BLaER1 (cell line): ENCODE measurements at regions not wholly inside any gene's neighbourhood (a gene's known extent, or its start where the extent isn't known, plus 50 kb on each side); places are given as distances from the start of the nearest gene placed in this dataset.
"Not testable (repeated sequence)": the region's sequence is repeated elsewhere in the genome, so short reads cannot be mapped to it uniquely, and the experiment has no call there.

Source experiments
- H3K27ac ChIP-seq: shearing (Covaris generic); formaldehyde crosslinking; 2 replicates; pipeline ENCODE4 v1.8.1; 2022
- H3K27me3 ChIP-seq: shearing (Covaris generic); formaldehyde crosslinking; 2 replicates; pipeline ENCODE4 v1.8.1; 2022
- H3K36me3 ChIP-seq: shearing (Covaris generic); formaldehyde crosslinking; 2 replicates; pipeline ENCODE4 v1.8.1; 2022
- H3K4me1 ChIP-seq: shearing (Covaris generic); formaldehyde crosslinking; 2 replicates; pipeline ENCODE4 v1.8.1; 2022
- H3K4me2 ChIP-seq: shearing (Covaris generic); formaldehyde crosslinking; 2 replicates; pipeline ENCODE4 v1.8.1; 2022
- H3K4me3 ChIP-seq: shearing (Covaris generic); formaldehyde crosslinking; 2 replicates; pipeline ENCODE4 v1.8.1; 2022
- H3K9ac ChIP-seq: shearing (Covaris generic); formaldehyde crosslinking; 2 replicates; pipeline ENCODE4 v1.8.1; 2022
- H3K9me3 ChIP-seq: shearing (Covaris generic); formaldehyde crosslinking; 2 replicates; pipeline ENCODE4 v1.8.1; 2022
- H4K20me1 ChIP-seq: shearing (Covaris generic); formaldehyde crosslinking; 2 replicates; pipeline ENCODE4 v1.8.1; 2022
- Cebpa-rat ChIP-seq: shearing (Covaris generic); IDR thresholded peaks from 2 replicates; pipeline ENCODE4 v1.8.1; 2022

DNA sequence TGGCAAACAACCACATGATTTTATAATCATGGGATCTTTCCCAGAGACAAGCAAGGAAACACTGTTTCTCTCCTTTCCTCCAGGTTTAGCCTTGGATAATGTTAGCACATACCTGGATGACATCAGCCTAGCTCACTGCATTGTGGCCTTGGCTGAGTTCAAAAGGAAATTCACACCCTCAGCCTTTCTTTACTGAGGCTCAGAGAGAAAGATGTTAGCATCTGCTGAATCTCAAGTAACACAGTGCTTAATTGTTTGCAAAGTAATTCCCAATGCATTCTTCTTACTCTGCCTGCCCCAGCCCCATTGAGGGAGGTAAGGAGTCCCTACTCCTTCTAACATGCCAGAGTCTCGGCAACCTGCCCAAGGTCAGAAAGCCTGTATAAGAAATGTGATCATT is 432.2 kb upstream of the LMCD1 start:
- no peak for TF ChIP-seq Cebpa-rat
- no peak overlapping the region for H3K27ac ChIP-seq
- no peaks in the 10 kb centered on the region for H3K4me1 ChIP-seq
- no peak overlapping the region for H3K9ac ChIP-seq
- no peaks in the 10 kb centered on the region for H4K20me1 ChIP-seq
- H3K4me2 ChIP-seq: no peak overlapping the region
- H3K27me3 ChIP-seq: no peaks in the 10 kb centered on the region
- H3K36me3 ChIP-seq: no peaks in the 10 kb centered on the region
- H3K9me3 ChIP-seq: no peaks in the 10 kb centered on the region
- no peak overlapping the region for H3K4me3 ChIP-seq

GRCh38 chr3:8070011-8070410 is 431.6 kb upstream of the LMCD1 start:
- no peak for TF ChIP-seq Cebpa-rat
- Histone ChIP-seq H3K4me3 (no peak overlapping the region), H3K36me3 (no peaks in the 10 kb centered on the region), H3K9me3 (no peaks in the 10 kb centered on the region), H3K4me2 (no peak overlapping the region), H3K9ac (no peak overlapping the region), H3K27me3 (no peaks in the 10 kb centered on the region), H3K27ac (no peak overlapping the region), H4K20me1 (no peaks in the 10 kb centered on the region), H3K4me1 (no peaks in the 10 kb centered on the region)

GRCh38 chr3:8074740-8075139 is 426.9 kb upstream of the LMCD1 start:
- not testable (repeated sequence) for H3K9ac ChIP-seq, H3K27ac ChIP-seq, H3K27me3 ChIP-seq, H3K4me2 ChIP-seq, H3K9me3 ChIP-seq, H4K20me1 ChIP-seq, H3K36me3 ChIP-seq, H3K4me3 ChIP-seq, H3K4me1 ChIP-seq

DNA sequence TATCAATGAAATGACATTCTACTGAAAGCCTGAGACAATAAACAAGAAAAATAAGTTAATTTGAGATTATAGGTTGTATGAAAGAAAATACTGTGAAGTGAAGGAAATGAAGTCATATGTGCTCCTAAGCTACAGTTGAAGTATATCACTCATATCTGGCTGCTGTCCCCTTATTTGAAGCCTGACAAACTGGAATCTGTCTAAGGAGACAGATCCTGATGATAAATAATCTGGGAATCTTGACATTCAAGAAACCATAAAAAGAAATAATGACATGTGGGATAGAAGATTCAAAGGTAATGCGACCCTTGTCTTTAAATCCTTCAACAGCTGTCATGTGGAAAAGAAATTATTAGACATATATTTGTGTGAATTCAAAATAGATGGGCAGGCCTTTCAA is 424.5 kb upstream of the LMCD1 start:
- no peaks in the 10 kb centered on the region for H3K4me1 ChIP-seq
- H3K4me2 ChIP-seq: no peak overlapping the region
- no peak for TF ChIP-seq Cebpa-rat
- H3K27ac ChIP-seq: no peak overlapping the region
- H4K20me1 ChIP-seq: no peaks in the 10 kb centered on the region
- H3K27me3 ChIP-seq: no peaks in the 10 kb centered on the region
- H3K9ac ChIP-seq: no peak overlapping the region
- H3K9me3 ChIP-seq: no peaks in the 10 kb centered on the region
- no peaks in the 10 kb centered on the region for H3K36me3 ChIP-seq
- H3K4me3 ChIP-seq: no peak overlapping the region

- Histone ChIP-seq H3K4me3 (no peak overlapping the region), H3K4me1 (no peaks in the 10 kb centered on the region), H3K27me3 (no peaks in the 10 kb centered on the region), H3K9me3 (no peaks in the 10 kb centered on the region), H3K4me2 (no peak overlapping the region), H4K20me1 (no peaks in the 10 kb centered on the region), H3K9ac (no peak overlapping the region), H3K27ac (no peak overlapping the region), H3K36me3 (no peaks in the 10 kb centered on the region)
- no peak for TF ChIP-seq Cebpa-rat
Measured at GRCh38 chr3:8080464-8080863, 421.2 kb upstream of the LMCD1 start.

- Histone ChIP-seq H3K27ac (no peak overlapping the region), H3K36me3 (no peaks in the 10 kb centered on the region), H3K9me3 (no peaks in the 10 kb centered on the region; the same call in 1 of the 2 replicates), H3K4me3 (no peak overlapping the region), H4K20me1 (no peaks in the 10 kb centered on the region), H3K27me3 (no peaks in the 10 kb centered on the region), H3K9ac (no peak overlapping the region), H3K4me1 (no peaks in the 10 kb centered on the region), H3K4me2 (no peak overlapping the region)
- no peak for TF ChIP-seq Cebpa-rat
Measured at GRCh38 chr3:8085498-8085897, 416.1 kb upstream of the LMCD1 start.

DNA sequence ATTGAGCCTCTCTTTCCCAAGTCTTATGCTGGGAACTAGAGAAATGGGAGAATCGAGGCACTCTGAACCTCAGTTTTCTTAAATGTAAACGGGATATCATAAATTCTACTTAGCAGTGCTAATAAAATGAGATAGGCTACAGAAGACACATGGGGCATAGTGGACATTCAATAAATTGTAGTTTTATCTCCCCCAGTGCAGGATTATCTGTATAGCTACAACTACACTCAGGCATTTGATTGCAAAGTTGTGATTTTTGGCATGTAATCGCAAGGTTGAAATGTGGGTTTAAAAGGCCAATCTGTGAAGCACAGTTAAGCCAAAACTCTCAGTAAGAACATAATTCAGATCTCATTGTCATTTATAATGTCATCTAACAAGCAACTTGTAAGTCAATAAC is 413.7 kb upstream of the LMCD1 start:
- no peaks in the 10 kb centered on the region; the same call in 1 of the 2 replicates for H3K9me3 ChIP-seq
- H4K20me1 ChIP-seq: no peaks in the 10 kb centered on the region
- no peaks in the 10 kb centered on the region for H3K27me3 ChIP-seq
- H3K36me3 ChIP-seq: no peaks in the 10 kb centered on the region
- H3K4me3 ChIP-seq: no peak overlapping the region
- TF ChIP-seq Cebpa-rat: no peak
- H3K9ac ChIP-seq: no peak overlapping the region
- no peak overlapping the region for H3K4me2 ChIP-seq
- no peak overlapping the region for H3K27ac ChIP-seq
- H3K4me1 ChIP-seq: no peaks in the 10 kb centered on the region

DNA sequence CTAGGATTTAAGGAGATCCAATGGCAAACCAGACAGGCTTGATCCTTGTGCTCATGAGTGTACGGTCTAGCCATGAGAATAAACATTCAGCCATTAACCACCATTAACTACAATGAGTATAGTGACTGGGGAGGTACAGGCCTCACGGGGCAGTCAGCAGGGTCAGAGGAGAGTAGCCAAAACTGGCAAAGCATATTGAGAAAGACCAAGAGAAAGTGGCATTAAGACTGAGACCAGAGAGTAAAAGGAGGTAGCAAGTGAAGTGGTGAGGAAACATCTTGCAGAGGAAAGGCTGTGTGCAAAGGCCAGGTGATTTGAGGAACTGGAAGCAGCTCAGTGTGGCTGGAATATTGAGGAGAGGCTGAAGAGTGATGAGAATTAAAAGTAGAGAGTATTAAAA is 407.2 kb upstream of the LMCD1 start:
- H3K4me3 ChIP-seq: no peak overlapping the region
- no peaks in the 10 kb centered on the region for H3K27me3 ChIP-seq
- H4K20me1 ChIP-seq: no peaks in the 10 kb centered on the region
- H3K9ac ChIP-seq: no peak overlapping the region
- TF ChIP-seq Cebpa-rat: no peak
- no peak overlapping the region for H3K4me2 ChIP-seq
- no peak overlapping the region for H3K27ac ChIP-seq
- H3K9me3 ChIP-seq: no peaks in the 10 kb centered on the region; the same call in 1 of the 2 replicates
- no peaks in the 10 kb centered on the region for H3K36me3 ChIP-seq
- H3K4me1 ChIP-seq: no peaks in the 10 kb centered on the region

GRCh38 chr3:8095724-8096123 is 405.9 kb upstream of the LMCD1 start:
- H3K27ac ChIP-seq: no peak overlapping the region
- no peaks in the 10 kb centered on the region for H3K9me3 ChIP-seq
- no peak overlapping the region for H3K4me2 ChIP-seq
- H3K9ac ChIP-seq: no peak overlapping the region
- no peaks in the 10 kb centered on the region for H3K36me3 ChIP-seq
- TF ChIP-seq Cebpa-rat: no peak
- no peaks in the 10 kb centered on the region for H3K27me3 ChIP-seq
- H4K20me1 ChIP-seq: no peaks in the 10 kb centered on the region
- H3K4me3 ChIP-seq: no peak overlapping the region
- H3K4me1 ChIP-seq: no peaks in the 10 kb centered on the region

DNA sequence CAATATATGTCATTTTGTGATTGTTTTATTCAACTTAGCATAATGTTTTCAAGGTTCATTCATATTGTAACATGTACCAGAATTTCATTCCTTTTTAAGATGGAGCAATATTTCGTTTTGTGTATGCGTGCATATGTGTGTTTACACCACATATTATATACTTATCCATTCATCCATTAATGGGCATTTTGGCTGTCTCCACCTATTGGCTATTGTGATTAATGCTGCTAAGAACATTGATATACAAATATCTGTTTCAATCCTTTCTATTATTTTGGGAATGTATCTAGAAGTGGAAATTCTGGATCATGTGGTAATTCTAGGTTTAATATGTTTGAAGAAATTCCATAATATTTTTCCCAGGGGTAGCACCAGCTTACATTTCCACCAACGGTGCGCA is 403.9 kb upstream of the LMCD1 start:
- Histone ChIP-seq H3K36me3 (no peaks in the 10 kb centered on the region), H3K9me3 (no peaks in the 10 kb centered on the region), H3K27me3 (no peaks in the 10 kb centered on the region), H3K27ac (no peak overlapping the region), H3K4me3 (no peak overlapping the region), H3K4me2 (no peak overlapping the region), H3K4me1 (no peaks in the 10 kb centered on the region), H4K20me1 (no peaks in the 10 kb centered on the region), H3K9ac (no peak overlapping the region)
- no peak for TF ChIP-seq Cebpa-rat

- Histone ChIP-seq H3K9me3 (no peaks in the 10 kb centered on the region), H3K36me3 (no peaks in the 10 kb centered on the region), H3K4me1 (0 out of 2 replicates have a peak, but pooled peaks cover 4% of the 10 kb centered on the region), H3K9ac (no peak overlapping the region), H4K20me1 (no peaks in the 10 kb centered on the region), H3K27ac (no peak overlapping the region), H3K27me3 (no peaks in the 10 kb centered on the region), H3K4me2 (no peak overlapping the region), H3K4me3 (no peak overlapping the region)
- TF ChIP-seq Cebpa-rat: no peak
Measured at GRCh38 chr3:8103954-8104353, 397.7 kb upstream of the LMCD1 start.
